HEK293T (cell line): ENCODE measurements at regions not wholly inside any gene's neighbourhood (a gene's known extent, or its start where the extent isn't known, plus 50 kb on each side); places are given as distances from the start of the nearest gene placed in this dataset.

Experiments
- BHLHE40 ChIP-seq: fragments of 450-650 bp; IDR thresholded peaks from 2 replicates; pipeline ENCODE4 v1.6.1; 2016; ENCODE audit warnings: mild to moderate bottlenecking, moderate library complexity, borderline replicate concordance
- FOXA1 ChIP-seq: fragments of 450-650 bp; IDR thresholded peaks from 2 replicates; pipeline ENCODE4 v1.6.1; 2016; ENCODE audit warnings: mild to moderate bottlenecking
- LEF1 ChIP-seq: fragments of 450-650 bp; IDR thresholded peaks from 2 replicates; pipeline ENCODE4 v1.6.1; 2017; ENCODE audit warnings: mild to moderate bottlenecking, borderline replicate concordance
- SUZ12 ChIP-seq: fragments of 450-650 bp; IDR thresholded peaks from 2 replicates; pipeline ENCODE4 v1.6.1; 2016; ENCODE audit warnings: mild to moderate bottlenecking

- no peak for TF ChIP-seq SUZ12
- TF ChIP-seq BHLHE40 = no peak
- TF ChIP-seq LEF1 = no peak
- no peak for TF ChIP-seq FOXA1
Measured at GRCh38 chr2:17229414-17229813, 288.8 kb downstream of the RAD51AP2 start.
